GM12801 (cell line): ENCODE measurements at regions not wholly inside any gene's neighbourhood (a gene's known extent, or its start where the extent isn't known, plus 50 kb on each side); places are given as distances from the start of the nearest gene placed in this dataset.

Experiments used
- TF ChIP-seq, protein P1 (sequence below): IDR thresholded peaks from one replicate; pipeline ENCODE4 v1.5.1; 2011; ENCODE audit warnings: control low read depth; ENCODE audit not compliant: insufficient read length; ENCODE audit errors: extremely low read depth

DNA sequence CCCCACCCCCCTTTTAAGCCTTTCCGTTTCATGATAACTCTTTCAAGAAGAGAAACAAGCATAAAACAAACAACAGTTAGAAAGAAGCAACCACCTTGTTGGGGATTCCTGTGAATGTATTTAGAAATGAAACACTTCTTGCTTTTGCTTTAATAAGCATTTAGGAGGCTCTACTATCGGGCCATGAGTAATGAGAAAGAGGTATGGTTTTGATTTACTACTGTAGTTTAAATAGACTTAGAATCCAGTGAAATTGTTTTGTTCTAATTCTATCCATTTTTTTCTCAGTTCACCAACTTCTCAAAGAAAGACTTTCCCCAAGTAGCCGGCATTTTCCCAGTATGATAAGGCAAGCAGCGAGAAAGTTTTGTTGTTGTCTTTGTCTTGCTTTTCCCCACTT, 168.7 kb upstream of the HABP2 start:
- TF ChIP-seq, protein P1, sequence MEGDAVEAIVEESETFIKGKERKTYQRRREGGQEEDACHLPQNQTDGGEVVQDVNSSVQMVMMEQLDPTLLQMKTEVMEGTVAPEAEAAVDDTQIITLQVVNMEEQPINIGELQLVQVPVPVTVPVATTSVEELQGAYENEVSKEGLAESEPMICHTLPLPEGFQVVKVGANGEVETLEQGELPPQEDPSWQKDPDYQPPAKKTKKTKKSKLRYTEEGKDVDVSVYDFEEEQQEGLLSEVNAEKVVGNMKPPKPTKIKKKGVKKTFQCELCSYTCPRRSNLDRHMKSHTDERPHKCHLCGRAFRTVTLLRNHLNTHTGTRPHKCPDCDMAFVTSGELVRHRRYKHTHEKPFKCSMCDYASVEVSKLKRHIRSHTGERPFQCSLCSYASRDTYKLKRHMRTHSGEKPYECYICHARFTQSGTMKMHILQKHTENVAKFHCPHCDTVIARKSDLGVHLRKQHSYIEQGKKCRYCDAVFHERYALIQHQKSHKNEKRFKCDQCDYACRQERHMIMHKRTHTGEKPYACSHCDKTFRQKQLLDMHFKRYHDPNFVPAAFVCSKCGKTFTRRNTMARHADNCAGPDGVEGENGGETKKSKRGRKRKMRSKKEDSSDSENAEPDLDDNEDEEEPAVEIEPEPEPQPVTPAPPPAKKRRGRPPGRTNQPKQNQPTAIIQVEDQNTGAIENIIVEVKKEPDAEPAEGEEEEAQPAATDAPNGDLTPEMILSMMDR: no peak

DNA sequence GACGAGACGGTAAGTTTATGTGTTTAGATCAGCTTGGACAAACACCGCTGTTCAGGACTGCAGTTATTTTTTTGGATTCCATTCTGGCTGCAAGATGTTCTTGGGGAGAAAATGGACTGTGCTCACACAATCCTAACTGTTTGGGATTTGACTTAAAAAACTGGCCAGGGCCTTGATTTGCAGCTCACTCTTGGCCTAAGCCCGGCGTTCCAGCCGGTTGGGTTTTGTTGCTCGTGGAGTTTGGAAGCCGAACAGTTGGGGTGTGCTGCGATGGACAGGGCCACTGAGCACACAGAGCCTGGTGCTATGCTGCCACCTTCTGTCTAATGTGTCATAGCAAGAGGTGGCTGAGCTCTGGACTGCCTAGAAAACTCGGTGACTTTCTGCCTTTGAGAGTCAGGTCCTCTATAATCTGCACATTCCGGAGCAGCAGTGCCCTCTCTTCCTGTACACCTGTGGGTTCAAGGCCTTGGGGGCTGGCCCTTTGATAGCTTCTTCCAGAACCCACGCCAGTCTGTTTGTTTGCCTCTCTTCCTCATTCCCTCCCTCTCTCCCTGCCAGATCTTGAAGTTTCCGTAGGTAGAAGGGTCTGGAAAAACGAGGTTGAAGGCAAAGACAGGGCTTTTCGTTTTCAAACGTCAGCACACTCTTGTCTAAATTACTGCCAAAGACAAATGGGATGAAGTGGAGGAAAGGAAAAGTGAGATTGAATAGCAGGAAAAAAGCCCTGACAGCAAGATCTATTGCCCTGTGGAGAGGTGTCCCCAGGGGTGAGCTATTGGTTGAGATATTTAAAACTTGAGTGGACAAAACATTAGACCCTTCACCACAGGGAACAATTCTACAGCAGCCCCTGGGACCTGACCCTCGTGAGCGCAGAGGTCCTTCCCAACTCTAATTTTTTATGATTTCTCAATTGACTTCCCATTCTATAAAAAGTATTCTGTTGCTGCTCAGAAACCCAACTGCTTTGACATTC, 167.5 kb upstream of the HABP2 start:
- TF ChIP-seq, protein P1: peak; percentile 49

DNA sequence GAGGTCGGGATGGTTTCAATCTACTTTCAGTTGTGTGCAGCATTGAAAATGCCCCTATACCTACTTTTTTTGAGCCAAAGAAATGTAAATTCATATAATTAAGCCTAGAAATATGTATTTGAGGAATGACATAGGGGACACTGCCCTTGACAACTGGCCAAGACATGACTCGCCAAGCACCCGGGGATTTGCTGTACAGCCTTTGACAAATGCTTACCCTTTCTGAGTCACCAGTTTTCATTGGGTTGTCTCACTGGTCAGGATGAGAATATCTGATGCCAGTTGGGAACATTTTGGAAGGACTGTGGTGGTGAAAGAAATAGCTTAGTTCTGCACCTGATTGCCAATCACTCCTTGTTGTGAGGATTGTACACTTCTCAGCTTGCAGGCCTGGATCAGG, 166.8 kb upstream of the HABP2 start:
- TF ChIP-seq, protein P1: no peak

DNA sequence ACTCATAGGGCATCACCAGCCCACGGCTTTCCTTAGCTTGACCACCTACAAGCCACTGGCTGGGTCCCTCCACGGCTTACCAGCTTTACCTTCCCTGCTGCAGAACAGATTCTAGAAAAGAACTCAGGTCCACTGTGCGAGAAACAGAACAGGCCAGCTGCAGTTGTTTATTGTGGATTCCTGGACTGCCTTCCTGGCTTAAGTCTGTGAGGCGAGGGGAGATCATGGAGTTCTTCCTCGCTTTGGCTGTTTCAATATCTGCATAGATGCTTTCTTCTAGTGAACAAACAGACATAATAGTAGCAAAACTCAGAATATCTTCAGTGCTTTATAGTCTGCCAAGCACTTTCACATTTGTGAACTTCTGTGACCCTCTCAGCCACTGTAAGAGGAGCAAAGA, 162.9 kb upstream of the HABP2 start:
- TF ChIP-seq, protein P1: no peak

DNA sequence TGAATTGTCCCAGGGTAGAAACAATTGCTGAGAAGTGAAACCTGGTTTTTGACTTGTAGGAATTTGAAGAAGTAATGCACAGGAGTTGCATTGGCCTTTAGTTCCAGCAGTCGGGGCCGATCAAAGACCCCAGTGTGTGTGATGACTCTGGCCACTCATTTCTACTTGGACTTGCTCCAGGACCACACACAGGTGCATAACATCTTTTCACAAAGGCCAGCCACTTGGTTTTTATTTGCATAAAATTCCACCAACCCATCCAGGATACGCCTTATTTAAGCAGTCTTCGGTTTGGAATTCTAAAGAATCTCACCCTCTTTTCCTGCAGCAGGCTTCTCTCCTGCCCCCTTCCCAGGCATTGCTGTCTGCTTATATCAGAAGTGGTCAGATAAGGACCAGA, 162.0 kb upstream of the HABP2 start:
- TF ChIP-seq, protein P1: no peak

DNA sequence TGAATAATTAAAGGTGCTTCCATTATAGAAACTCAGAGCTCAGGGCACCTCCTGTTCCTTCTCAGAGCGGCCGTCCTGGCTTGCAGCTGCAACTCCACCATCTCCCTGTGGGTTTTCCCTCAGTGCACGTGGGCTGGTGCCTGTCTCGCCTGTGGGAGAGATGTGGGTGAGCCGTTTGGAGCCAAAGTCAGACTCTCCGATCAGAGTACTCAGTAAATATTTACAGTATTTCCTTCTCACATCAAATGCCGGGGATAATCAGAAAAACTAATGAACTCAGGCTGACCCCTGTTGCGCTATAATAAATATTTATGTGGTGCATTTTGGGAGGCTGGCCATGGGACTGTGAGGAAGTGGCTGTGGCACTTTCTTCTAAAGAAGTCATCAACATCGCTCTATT, 155.8 kb upstream of the HABP2 start:
- TF ChIP-seq, protein P1: no peak

DNA sequence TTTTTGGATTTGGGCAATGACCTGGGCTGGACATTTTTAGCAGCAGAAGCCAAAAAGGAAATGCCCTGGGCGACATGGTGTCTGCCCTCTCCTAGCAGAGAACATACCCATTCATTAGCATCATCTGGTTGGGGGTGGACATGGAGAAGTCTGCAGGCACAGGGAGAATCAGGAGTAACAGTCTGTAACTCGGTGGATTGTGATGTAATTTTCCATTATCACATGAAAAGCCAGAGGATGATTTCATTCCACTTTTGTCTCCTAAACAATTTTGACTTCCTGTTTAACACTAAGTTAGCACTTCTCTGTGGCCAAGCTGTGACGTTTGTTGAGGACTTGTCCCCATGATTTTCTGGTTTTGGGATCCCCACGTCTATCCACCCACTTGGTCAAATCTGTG, 153.8 kb upstream of the HABP2 start:
- TF ChIP-seq, protein P1: no peak
